ENCODE measurements at regions not wholly inside any gene's neighbourhood (a gene's known extent, or its start where the extent isn't known, plus 50 kb on each side); places are given as distances from the start of the nearest gene placed in this dataset.

- no peak for TF ChIP-seq CTCF (conservative IDR thresholded peaks at IDR 0.05 in 1 of 2, IDR thresholded peaks at IDR 0.05 in 1 of 2; ENCODE audit: low read depth in 1 of 2, low read length in 2 of 2)
- TF ChIP-seq EZH2 (IDR thresholded peaks at IDR 0.05; ENCODE audit: low read length, missing control alignments), result no peak
These were observed 158.3 kb upstream of the PRSS1 start for GRCh38 chr7:142590830-142591457.
